SIG-M5 treated with dmso at 0.1 percent for 504 hours (cell line): ENCODE measurements at regions not wholly inside any gene's neighbourhood (a gene's known extent, or its start where the extent isn't known, plus 50 kb on each side); places are given as distances from the start of the nearest gene placed in this dataset.

Source experiments
- DNase-seq: peaks from one replicate; lab custom pipeline; 2025; ENCODE audit not compliant: unreplicated experiment; lab: John Stamatoyannopoulos, UW

DNA sequence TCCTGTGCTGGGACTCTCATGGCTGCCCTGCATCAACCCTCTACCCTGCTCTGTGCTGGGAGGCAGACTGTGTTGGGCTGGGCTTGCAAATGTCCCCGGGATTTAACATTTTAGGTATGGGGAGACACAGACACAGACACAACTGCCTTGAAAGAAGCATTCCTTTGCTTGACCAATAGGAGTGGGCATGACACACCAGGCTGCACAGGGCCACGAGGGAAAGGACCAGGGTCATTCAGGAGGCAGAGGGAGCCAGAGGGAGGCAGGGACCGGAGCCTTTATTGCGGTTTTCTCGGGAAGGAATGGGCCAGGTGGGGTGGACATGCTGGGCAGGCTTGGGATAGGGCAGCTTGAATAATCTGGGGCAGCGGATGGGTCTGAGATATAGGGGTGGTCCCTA lies 238.7 kb upstream of the COPS8 start:
- DNase-seq, result no peak

DNA sequence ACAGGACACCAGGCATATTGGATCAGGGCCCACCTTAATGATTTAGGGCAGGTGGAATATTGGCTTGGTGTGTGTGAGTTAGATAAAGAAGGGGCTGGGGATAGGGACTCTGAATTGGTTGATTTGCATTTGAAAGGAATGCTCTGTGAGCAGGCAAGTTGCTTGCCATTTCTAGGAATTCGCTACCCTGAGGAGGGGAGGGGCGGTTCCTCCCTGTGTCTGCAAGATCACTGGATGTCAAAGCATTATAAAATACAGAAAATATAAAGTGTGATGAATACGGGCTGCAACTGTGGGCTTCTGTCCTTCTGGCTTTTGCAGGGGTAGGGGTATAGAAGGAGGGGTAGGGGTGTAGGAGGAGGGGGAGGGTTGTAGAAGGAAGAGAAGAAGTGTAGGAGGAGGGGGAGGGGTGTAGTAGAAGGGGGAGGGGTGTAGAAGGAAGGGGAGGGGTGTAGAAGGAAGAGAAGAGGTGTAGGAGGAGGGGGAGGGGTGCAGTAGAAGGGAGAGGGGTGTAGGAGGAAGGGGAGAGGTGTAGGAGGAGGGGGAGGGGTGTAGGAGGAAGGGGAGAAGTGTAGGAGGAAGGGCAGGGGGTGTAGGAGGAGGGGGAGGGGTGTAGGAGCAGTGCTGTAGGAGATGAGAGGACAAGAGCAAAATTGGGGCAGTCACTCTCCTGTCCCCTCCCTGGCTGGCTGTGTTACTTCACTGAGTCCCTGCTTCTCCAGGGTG lies 238.0 kb upstream of the COPS8 start:
- no peak for DNase-seq

GRCh38 chr2:236848501-236848900 lies 237.2 kb upstream of the COPS8 start:
- DNase-seq, result no peak

DNA sequence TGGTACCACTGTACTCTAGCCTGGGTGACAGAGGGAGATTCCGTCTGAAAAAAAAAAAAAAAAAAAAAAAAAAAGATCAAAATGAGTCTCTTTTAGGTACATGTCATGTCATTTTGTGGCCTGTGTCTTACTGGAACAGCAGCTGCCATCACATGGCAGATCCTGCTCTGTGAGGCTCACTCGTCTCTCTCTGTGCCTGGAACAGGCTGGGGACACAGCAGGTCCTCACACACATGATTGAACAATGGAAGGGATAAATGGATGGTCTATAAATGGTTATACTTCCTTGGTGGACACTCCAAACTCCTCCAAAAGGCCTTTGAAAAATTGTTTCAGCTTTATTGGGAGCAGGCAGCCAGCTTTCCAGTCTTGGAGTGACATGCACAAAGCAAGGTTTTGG lies 236.2 kb upstream of the COPS8 start:
- no peak for DNase-seq

- DNase-seq, result no peak
Measured at GRCh38 chr2:236849940-236850339, 235.7 kb upstream of the COPS8 start.

DNA sequence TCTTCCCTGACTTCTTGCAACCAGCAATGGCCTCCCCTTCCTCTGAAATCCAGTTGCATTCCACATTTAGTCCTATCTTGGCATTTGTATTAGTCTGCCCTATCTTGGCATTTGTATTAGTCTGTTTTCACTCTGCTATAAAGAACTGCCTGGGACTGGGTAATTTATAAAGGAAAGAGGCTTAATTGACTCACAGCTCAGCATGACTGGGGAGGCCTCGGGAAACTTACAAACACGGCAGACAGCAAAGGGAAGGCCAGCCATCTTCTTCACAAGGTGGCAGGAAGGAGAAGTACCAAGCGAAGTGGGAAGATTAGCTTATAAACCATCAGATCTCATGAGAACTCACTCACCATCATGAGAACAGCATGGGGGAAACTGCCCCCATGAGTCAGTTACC lies 234.5 kb upstream of the COPS8 start:
- DNase-seq, result no peak

GRCh38 chr2:236852100-236852976 lies 233.4 kb upstream of the COPS8 start:
- DNase-seq, result no peak

GRCh38 chr2:236852977-236853374 lies 232.7 kb upstream of the COPS8 start:
- no peak for DNase-seq

DNA sequence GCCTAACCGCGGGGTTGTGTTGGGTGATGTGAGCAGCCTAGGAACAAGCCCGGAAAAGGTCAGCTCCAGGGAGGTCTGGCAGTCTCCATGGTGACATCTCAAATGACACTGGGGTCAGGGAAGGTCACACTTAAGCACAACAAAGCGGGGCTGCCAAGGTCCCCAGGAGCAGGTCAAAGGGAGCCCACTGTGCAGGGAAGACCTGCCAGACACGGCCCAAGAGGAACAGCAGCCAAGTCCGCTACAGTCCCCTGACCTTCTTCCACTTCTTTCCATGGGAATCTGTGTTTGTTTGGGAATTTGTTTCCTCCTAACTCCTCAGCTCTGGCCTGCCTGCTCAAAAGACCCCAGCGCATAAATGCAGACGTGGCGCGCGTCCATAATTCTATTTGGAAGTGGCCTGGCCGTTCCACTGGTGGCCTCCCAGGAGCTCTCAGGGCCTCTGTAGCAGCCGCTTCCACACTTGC lies 232.1 kb upstream of the COPS8 start:
- no peak for DNase-seq

DNA sequence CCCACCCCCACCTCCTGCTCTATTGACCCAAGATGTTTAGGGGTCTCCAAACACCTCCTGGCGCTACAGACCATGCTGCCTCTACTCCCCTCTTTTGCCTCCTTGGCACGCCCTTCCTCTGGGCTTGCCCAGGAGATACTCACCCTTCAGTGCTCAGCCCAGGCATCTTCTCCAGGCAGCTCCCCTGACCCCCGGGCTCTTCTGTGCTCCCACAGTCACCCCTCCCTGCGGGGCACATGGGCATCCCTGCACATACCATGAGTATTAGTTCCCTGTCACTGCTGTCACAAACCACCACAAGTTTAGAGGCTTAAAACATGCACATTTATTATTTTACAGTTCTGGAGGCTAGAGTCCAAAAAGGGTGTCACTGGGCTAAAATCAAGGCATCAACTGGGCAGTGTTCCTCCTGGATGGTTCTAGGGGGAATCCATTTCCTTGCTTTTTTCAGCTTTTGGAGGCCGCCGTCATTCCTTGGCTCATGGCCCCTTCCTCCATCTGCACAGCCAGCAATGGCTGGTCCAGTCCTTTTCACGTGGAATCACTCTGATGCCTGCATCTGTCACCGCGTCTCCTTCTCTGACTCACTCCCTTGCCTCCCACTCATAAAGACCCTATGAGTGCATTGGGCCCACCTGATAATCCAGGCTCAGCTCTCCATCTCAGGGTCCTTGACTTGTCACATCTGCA lies 230.4 kb upstream of the COPS8 start:
- no peak for DNase-seq

DNA sequence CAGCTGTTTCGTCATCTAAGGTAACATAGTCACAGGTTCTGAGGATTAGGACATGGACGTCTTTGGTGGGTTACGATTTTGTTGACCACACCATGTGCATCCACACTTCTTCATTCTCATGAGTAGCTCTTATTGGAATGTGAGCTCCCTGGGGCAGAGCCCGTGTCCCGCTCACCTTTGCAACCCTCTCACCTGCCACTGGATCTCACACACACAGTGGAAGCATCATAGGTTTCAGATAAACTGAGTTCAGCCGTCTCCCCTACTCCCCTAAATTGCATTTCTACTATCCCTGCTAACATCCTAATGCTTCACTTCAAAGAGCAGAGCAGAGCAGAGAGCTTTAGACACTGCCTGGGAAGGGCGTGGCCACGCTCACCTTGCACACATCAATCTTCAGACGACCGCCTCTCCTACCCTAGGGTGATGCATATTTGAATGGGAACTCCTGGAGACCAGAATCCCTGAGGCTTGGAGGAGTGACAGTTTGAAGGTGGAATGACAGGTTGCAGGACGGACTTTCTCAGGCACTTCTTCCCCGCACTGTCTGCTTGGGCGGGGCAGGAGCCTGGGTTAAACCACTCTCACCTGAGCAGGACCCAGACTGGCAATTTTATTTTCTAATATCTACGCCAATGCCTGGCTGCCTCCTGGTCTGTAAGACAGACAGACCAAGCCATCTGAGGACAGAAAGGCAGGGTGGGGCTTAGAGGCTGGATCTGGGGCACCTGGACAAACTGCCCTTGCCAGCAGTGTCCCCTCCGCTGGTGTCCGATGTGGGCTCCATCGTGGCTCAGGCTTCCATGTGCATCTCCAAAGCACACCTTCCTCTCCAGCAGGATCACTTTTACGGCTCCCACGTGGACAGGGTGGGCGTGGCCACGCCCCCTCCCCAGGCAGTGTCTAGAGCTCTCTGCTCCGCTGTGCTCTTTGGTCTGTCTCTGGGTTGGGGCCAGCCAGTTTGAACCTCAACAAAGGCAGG lies 229.5 kb upstream of the COPS8 start:
- peak; percentile 9 for DNase-seq

- DNase-seq, result no peak
Measured at GRCh38 chr2:236856848-236857235, 228.8 kb upstream of the COPS8 start.

- no peak for DNase-seq
Measured at GRCh38 chr2:236857246-236857645, 228.4 kb upstream of the COPS8 start.

GRCh38 chr2:236857781-236858180 lies 227.9 kb upstream of the COPS8 start:
- DNase-seq, result no peak

DNA sequence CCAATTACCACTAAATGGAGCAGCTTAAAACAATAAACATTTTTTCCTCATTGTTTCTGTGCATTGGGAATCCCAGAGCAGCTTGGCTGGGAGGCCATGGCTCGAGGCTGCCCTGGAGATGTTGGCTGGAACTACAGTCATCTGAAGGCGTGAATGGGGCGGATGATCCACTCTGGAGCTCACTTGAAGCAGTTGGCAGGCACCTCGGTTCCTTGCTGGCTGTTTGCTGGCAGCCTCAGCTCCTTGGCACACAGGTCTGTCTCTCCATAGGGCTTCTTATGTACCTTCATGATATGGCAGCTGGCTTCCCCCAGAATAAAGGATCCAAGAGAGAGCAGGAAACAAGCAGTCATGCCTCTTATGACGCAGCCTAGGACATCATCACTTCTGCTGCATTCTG lies 227.0 kb upstream of the COPS8 start:
- DNase-seq, result no peak

- DNase-seq, result no peak
Measured at GRCh38 chr2:236859908-236860307, 225.8 kb upstream of the COPS8 start.

DNA sequence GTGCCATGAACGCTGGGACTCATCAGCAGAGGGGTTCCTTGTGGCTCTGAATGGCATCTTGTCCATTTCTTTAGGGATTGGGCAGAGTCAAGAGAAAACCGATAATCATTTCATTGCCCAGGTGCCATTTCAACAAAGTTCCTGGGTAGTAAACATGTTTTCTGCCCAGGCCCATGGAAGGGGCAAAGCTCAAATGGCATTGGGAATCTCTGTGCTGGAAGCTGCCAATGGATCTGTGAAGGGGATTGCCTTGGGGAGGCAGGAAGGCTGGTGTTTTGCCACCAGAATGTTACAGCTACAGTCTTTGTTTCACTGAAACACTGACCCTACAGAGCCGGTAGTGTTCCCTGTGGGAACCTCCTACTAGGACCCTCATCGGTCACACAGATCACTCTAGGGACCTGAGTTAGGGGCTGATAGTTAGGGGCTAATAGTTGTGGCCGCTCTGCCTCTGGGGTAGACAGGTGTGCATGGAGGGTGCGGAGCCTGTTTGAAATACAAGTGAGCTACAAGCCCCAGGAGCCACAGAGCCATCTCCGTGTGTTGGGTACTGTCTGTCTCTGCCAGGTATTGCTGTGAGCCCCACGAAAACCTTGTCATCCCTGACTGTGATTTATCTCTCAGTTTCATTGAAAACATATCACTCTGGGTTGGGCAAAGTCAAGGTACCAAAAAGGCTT lies 224.4 kb upstream of the COPS8 start:
- DNase-seq, result no peak

GRCh38 chr2:236861944-236862343 lies 223.7 kb upstream of the COPS8 start:
- DNase-seq, result no peak

DNA sequence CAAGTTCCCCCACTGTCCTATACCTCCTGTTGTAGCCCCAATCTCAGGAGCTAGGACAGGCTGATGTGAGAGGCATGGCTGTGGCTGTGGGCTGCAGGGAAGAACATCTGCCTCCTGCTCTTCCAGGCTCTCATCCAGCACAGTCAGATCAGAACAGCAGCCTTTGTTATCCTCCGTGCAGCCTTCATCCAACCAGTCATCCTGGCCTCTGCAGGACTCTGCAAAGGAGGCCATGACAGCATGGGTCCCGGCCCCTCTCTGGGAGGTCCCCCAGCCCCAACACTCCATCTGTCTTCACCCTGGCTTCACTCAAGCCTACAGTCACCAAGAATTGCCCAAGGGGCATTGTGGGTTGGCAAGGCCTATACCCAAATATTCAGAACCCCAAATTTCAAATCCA lies 223.2 kb upstream of the COPS8 start:
- no peak for DNase-seq
